PC-3 (cell line): ENCODE measurements at regions not wholly inside any gene's neighbourhood (a gene's known extent, or its start where the extent isn't known, plus 50 kb on each side); places are given as distances from the start of the nearest gene placed in this dataset.
A peak's percentile ranks its signal among the peaks of the same experiment; 100 is the strongest.
"Not testable (repeated sequence)": the region's sequence is repeated elsewhere in the genome, so short reads cannot be mapped to it uniquely, and the experiment has no call there.

ENCODE experiments used
- ATAC-seq: fragments of 200-7000 bp; cut with Tn5 transposase; 2 replicates; pipeline ENCODE4 v1.9.1; 2020; ENCODE audit warnings: mild to moderate bottlenecking, moderate library complexity
- BruUV-seq: library from RNA; stranded (reverse); fragments of 400-500 nt; replicated peaks from 2 replicates; lab custom pipeline; 2021; lab: Mats Ljungman, UMichigan
- CTCF ChIA-PET: fragments of 300-600 bp; sonication (Branson Sonifier 250); formaldehyde crosslinking; loops from one replicate; lab custom pipeline; 2022; ENCODE audit warnings: antibody characterized with exemption; lab: Charles Lee
- POLR2A ChIA-PET: fragments of 300-600 bp; sonication (Branson Sonifier 250); formaldehyde crosslinking; loops from one replicate; lab custom pipeline; 2022; ENCODE audit warnings: antibody characterized with exemption; ENCODE audit not compliant: unreplicated experiment; lab: Charles Lee
- DNase-seq: peaks from one replicate; pipeline ENCODE4 v3.0.0-alpha.2; 2015
- H2AFZ ChIP-seq: fragments of 300-600 bp; sonication (generic); 2 replicates; pipeline ENCODE4 v1.6.0; 2016; ENCODE audit warnings: antibody characterized with exemption, low read length
- H3F3A ChIP-seq: fragments of 300-600 bp; sonication (generic); one replicate; pipeline ENCODE4 v1.6.0; 2017; ENCODE audit warnings: antibody characterized with exemption, low read length, control low read depth, mild to moderate bottlenecking; ENCODE audit not compliant: unreplicated experiment
- H3K27ac ChIP-seq: fragments of 300-600 bp; sonication (generic); 2 replicates; pipeline ENCODE4 v1.5.1; 2016; ENCODE audit warnings: mild to moderate bottlenecking, low read length
- H3K27me3 ChIP-seq: fragments of 300-600 bp; sonication (generic); 2 replicates; pipeline ENCODE4 v1.6.1; 2016; ENCODE audit warnings: low read length, mixed read lengths
- H3K36me3 ChIP-seq: fragments of 300-600 bp; sonication (generic); 2 replicates; pipeline ENCODE4 v1.6.1; 2016; ENCODE audit warnings: low read depth, mixed run types, low read length, mixed read lengths
- H3K4me1 ChIP-seq: fragments of 300-600 bp; sonication (generic); 2 replicates; pipeline ENCODE4 v1.5.1; 2016; ENCODE audit warnings: low read length; ENCODE audit not compliant: insufficient read depth
- H3K4me2 ChIP-seq: fragments of 300-600 bp; sonication (generic); 2 replicates; pipeline ENCODE4 v1.6.0; 2016; ENCODE audit warnings: low read length
- H3K4me3 ChIP-seq: fragments of 300-600 bp; sonication (generic); 2 replicates; pipeline ENCODE4 v1.5.1; 2016; ENCODE audit warnings: mild to moderate bottlenecking, low read length, mixed read lengths
- H3K79me2 ChIP-seq: fragments of 300-600 bp; sonication (generic); 2 replicates; pipeline ENCODE4 v1.6.1; 2017; ENCODE audit warnings: low read length, mixed read lengths
- H3K9ac ChIP-seq: fragments of 300-600 bp; sonication (generic); 2 replicates; pipeline ENCODE4 v1.6.0; 2016; ENCODE audit warnings: mild to moderate bottlenecking, low read length
- H3K9me2 ChIP-seq: fragments of 300-600 bp; sonication (generic); replicated peaks from 2 replicates; pipeline ENCODE4 v1.6.1; 2016; ENCODE audit warnings: mixed run types, low read length, mixed read lengths
- H3K9me3 ChIP-seq: fragments of 300-600 bp; sonication (generic); 2 replicates; pipeline ENCODE4 v1.6.1; 2016; ENCODE audit warnings: low read length, mixed read lengths
- H4K20me1 ChIP-seq: fragments of 300-600 bp; sonication (generic); 2 replicates; pipeline ENCODE4 v1.6.1; 2016; ENCODE audit warnings: low read length, mixed read lengths
- EZH2 ChIP-seq: fragments of 300-600 bp; sonication (generic); IDR thresholded peaks from one replicate; pipeline ENCODE4 v1.6.1; 2017; ENCODE audit warnings: antibody characterized with exemption, mild to moderate bottlenecking, low read length; ENCODE audit not compliant: unreplicated experiment
- EZH2phosphoT487 ChIP-seq: fragments of 300-600 bp; sonication (generic); IDR thresholded peaks from 2 replicates; pipeline ENCODE4 v1.6.1; 2018; ENCODE audit warnings: mild to moderate bottlenecking, antibody characterized with exemption, low read length, borderline replicate concordance
- intact Hi-C: fragments of 100-400 bp; cut with micrococcal nuclease; formaldehyde crosslinking; loops from 2 replicates; pipeline ENCODE4 v1.9.0; 2023
- TF ChIP-seq, protein P1 (sequence below): fragments of 300-600 bp; sonication (generic); conservative IDR thresholded peaks from 2 replicates; pipeline ENCODE4 v1.5.1; 2017; ENCODE audit warnings: antibody characterized with exemption, low read depth, mild to moderate bottlenecking, low read length

- H3F3A ChIP-seq = no peaks in the 10 kb centered on the region
- TF ChIP-seq EZH2phosphoT487 = no peak
- H3K79me2 ChIP-seq = no peaks in the 10 kb centered on the region
- ChIA-PET CTCF (interaction anchor here (0.8 kb wide), 1 partner anchor 247 kb away, joined by 8 read pairs; no protein-coding TSS in a partner anchor), POLR2A (no interaction called here)
- H2AFZ ChIP-seq = no peak overlapping the region
- H3K27me3 ChIP-seq = no peaks in the 10 kb centered on the region
- H4K20me1 ChIP-seq = no peaks in the 10 kb centered on the region
- no peak overlapping the region for H3K4me2 ChIP-seq
- no peak overlapping the region for H3K4me3 ChIP-seq
- intact Hi-C loops = no loop called here
- DNase-seq (no peak), ATAC-seq (no peak)
- no TSS peak for BruUV-seq
- H3K27ac ChIP-seq = no peak overlapping the region
- no peaks in the 10 kb centered on the region for H3K9me2 ChIP-seq
- no peaks in the 10 kb centered on the region for H3K36me3 ChIP-seq
- no peaks in the 10 kb centered on the region for H3K4me1 ChIP-seq
- no peak overlapping the region for H3K9ac ChIP-seq
- H3K9me3 ChIP-seq = no peaks in the 10 kb centered on the region
Observed at GRCh38 chrX:81411517-81411916, 209.6 kb downstream of the SH3BGRL start.

- Histone ChIP-seq H3K79me2 (no peaks in the 10 kb centered on the region), H3K27ac (no peak overlapping the region), H3K4me2 (no peak overlapping the region), H4K20me1 (no peaks in the 10 kb centered on the region), H3K9me2 (no peaks in the 10 kb centered on the region), H3K9ac (no peak overlapping the region), H3K36me3 (no peaks in the 10 kb centered on the region), H2AFZ (no peak overlapping the region), H3F3A (no peaks in the 10 kb centered on the region), H3K27me3 (no peaks in the 10 kb centered on the region), H3K4me1 (no peaks in the 10 kb centered on the region), H3K4me3 (no peak overlapping the region), H3K9me3 (no peaks in the 10 kb centered on the region)
- no TSS peak for BruUV-seq
- TF ChIP-seq EZH2phosphoT487 (no peak), EZH2 (no peak)
- TF ChIP-seq, protein P1, sequence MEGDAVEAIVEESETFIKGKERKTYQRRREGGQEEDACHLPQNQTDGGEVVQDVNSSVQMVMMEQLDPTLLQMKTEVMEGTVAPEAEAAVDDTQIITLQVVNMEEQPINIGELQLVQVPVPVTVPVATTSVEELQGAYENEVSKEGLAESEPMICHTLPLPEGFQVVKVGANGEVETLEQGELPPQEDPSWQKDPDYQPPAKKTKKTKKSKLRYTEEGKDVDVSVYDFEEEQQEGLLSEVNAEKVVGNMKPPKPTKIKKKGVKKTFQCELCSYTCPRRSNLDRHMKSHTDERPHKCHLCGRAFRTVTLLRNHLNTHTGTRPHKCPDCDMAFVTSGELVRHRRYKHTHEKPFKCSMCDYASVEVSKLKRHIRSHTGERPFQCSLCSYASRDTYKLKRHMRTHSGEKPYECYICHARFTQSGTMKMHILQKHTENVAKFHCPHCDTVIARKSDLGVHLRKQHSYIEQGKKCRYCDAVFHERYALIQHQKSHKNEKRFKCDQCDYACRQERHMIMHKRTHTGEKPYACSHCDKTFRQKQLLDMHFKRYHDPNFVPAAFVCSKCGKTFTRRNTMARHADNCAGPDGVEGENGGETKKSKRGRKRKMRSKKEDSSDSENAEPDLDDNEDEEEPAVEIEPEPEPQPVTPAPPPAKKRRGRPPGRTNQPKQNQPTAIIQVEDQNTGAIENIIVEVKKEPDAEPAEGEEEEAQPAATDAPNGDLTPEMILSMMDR = no peak
- CTCF ChIA-PET = no interaction called here
- intact Hi-C loops = no loop called here
- ATAC-seq (no peak), DNase-seq (no peak)
- POLR2A ChIA-PET = no interaction called here
Observed at GRCh38 chrX:81412428-81412827, 210.5 kb downstream of the SH3BGRL start.

DNA sequence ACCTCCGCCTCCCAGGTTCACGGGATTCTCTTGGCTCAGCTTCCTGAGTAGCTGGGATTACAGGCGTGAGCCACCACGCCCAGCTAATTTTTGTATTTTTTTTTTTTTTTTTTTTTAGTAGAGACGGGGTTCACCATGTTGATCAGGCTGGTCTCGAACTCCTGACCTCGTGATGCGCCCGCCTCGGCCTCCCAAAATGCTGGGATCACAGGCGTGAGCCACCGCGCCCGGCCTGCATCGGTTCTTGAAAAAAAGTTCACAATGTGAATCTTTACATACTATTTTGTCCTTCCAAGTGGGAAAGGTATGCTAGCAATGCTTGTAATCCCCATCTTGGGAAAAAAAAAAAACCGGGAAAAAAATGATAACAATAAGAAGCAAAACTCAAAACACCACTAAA lies 211.0 kb downstream of the SH3BGRL start:
- H3K27me3 ChIP-seq, H3K9me2 ChIP-seq, CTCF ChIA-PET, H3K9ac ChIP-seq, H2AFZ ChIP-seq, H3K4me3 ChIP-seq, H3K4me2 ChIP-seq, H3K79me2 ChIP-seq, BruUV-seq, H3K4me1 ChIP-seq, H3K27ac ChIP-seq, POLR2A ChIA-PET, intact Hi-C loops, H3K36me3 ChIP-seq, H3K9me3 ChIP-seq, H3F3A ChIP-seq, H4K20me1 ChIP-seq, DNase-seq, ATAC-seq: not testable (repeated sequence)

- no TSS peak for BruUV-seq
- ATAC-seq (no peak), DNase-seq (peak; percentile 38)
Observed at GRCh38 chrX:81414630-81415029, 212.7 kb downstream of the SH3BGRL start.

More at GRCh38 chrX:81414630-81415029, 212.7 kb downstream of the SH3BGRL start:
- H3K27me3 ChIP-seq = no peaks in the 10 kb centered on the region
- TF ChIP-seq EZH2phosphoT487 = no peak
- no peak for TF ChIP-seq EZH2
- TF ChIP-seq, protein P1 = peak; percentile 50
- no peaks in the 10 kb centered on the region for H3K36me3 ChIP-seq
- no peak overlapping the region for H3K4me2 ChIP-seq
- no peak overlapping the region for H3K4me3 ChIP-seq
- H3K9ac ChIP-seq = no peak overlapping the region
- H3K4me1 ChIP-seq = no peaks in the 10 kb centered on the region
- CTCF ChIA-PET = no interaction called here
- H3K79me2 ChIP-seq = no peaks in the 10 kb centered on the region
- POLR2A ChIA-PET = no interaction called here
- no peaks in the 10 kb centered on the region for H3K9me3 ChIP-seq
- H4K20me1 ChIP-seq = no peaks in the 10 kb centered on the region
- no peaks in the 10 kb centered on the region for H3F3A ChIP-seq
- H3K27ac ChIP-seq = no peak overlapping the region
- H3K9me2 ChIP-seq = no peaks in the 10 kb centered on the region
- no peak overlapping the region for H2AFZ ChIP-seq
- intact Hi-C loops = loop anchor here (2.0 kb wide), 2 partner anchors 240 to 294 kb away; no protein-coding TSS in a partner anchor
